Chondrocyte (in vitro differentiated cells): ENCODE measurements at regions not wholly inside any gene's neighbourhood (a gene's known extent, or its start where the extent isn't known, plus 50 kb on each side); places are given as distances from the start of the nearest gene placed in this dataset.
A peak's percentile ranks its signal among the peaks of the same experiment; 100 is the strongest.

Source experiments
- DNase-seq: peaks from one replicate; pipeline ENCODE4 v3.0.0; 2021; ENCODE audit warnings: mixed read lengths, low spot score
- H3K27ac Mint-ChIP-seq: one replicate; pipeline ENCODE4 v1.8.0; 2021; ENCODE audit warnings: mild to moderate bottlenecking, moderate library complexity, mixed read lengths; ENCODE audit not compliant: unreplicated experiment
- H3K27me3 Mint-ChIP-seq: 2 replicates; pipeline ENCODE4 v1.8.0; 2021; ENCODE audit warnings: low read depth, mixed read lengths
- H3K36me3 Mint-ChIP-seq: 2 replicates; pipeline ENCODE4 v1.8.0; 2021; ENCODE audit warnings: low read depth, mixed read lengths
- H3K4me1 Mint-ChIP-seq: 2 replicates; pipeline ENCODE4 v1.8.0; 2021; ENCODE audit warnings: low read depth, mild to moderate bottlenecking, mixed read lengths
- H3K4me3 Mint-ChIP-seq: one replicate; pipeline ENCODE4 v1.8.0; 2021; ENCODE audit warnings: mild to moderate bottlenecking, moderate library complexity, mixed read lengths; ENCODE audit not compliant: unreplicated experiment
- H3K9me3 Mint-ChIP-seq: 2 replicates; pipeline ENCODE4 v1.8.0; 2021; ENCODE audit warnings: low read depth, mixed read lengths
- TF ChIP-seq, protein P1 (sequence below): fragments of 200-600 bp; sonication (generic); IDR thresholded peaks from 2 replicates; pipeline ENCODE4 v1.5.0; 2021; ENCODE audit warnings: antibody characterized with exemption, mild to moderate bottlenecking, moderate library complexity

DNA sequence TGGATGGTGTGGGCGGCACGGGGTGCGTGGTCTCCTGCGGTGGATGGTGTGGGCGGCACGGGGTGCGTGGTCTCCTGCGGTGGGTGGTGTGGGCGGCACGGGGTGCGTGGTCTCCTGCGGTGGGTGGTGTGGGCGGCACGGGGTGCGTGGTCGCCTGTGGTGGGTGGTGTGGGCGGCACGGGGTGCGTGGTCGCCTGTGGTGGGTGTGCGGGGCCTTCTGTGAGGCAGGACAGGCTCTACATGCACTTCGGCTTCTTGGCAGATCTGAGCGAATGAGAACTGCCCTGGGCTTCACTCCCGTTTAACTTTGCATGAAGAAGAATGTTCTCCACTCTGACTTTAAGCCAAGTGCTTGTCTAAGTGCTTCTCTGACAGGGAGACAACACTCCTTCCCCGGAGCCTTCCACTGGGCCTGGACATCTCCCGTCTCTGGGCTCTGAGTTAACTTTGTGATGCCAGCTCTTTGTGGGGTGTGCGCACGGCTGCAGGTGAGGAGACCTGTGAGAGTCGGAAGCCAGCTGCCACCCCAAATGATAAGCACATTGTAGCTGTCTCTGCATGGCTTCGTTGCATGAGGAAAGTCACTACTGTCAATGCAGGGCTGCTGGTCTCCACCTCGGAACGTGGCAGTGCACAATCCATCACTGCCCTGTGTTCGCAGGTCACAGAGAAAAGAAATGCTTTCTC, 244.8 kb downstream of the DLL1 start:
- Mint-ChIP-seq H3K36me3 (no peaks in the 10 kb centered on the region), H3K4me1 (no peaks in the 10 kb centered on the region), H3K27ac (no peak overlapping the region), H3K4me3 (no peak overlapping the region), H3K9me3 (no peaks in the 10 kb centered on the region), H3K27me3 (peaks cover 8% of the 10 kb centered on the region)
- TF ChIP-seq, protein P1, sequence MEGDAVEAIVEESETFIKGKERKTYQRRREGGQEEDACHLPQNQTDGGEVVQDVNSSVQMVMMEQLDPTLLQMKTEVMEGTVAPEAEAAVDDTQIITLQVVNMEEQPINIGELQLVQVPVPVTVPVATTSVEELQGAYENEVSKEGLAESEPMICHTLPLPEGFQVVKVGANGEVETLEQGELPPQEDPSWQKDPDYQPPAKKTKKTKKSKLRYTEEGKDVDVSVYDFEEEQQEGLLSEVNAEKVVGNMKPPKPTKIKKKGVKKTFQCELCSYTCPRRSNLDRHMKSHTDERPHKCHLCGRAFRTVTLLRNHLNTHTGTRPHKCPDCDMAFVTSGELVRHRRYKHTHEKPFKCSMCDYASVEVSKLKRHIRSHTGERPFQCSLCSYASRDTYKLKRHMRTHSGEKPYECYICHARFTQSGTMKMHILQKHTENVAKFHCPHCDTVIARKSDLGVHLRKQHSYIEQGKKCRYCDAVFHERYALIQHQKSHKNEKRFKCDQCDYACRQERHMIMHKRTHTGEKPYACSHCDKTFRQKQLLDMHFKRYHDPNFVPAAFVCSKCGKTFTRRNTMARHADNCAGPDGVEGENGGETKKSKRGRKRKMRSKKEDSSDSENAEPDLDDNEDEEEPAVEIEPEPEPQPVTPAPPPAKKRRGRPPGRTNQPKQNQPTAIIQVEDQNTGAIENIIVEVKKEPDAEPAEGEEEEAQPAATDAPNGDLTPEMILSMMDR = no peak
- DNase-seq = peak; percentile 85

DNA sequence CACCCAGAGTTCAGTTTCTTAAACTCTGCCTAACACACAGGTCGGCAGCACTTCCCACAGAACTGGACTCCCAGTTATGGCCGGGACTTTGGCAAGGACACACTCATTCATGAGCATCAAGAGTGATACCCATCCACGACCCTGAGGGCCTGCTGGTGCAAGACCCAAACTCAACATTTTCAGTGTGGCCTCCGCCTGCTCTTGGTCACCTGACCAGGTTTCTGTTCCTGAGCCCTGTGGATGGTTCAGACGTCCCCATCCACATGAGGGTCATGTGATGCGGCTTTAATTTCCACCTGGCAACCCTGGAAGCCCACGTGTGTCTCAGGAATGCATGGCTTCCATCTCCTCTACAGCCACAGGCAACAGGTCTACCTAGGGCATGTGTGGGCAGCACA, 245.3 kb downstream of the DLL1 start:
- peak; percentile 41 for DNase-seq
- Mint-ChIP-seq H3K27me3 (peaks cover 13% of the 10 kb centered on the region), H3K4me1 (no peaks in the 10 kb centered on the region), H3K4me3 (no peak overlapping the region), H3K36me3 (no peaks in the 10 kb centered on the region), H3K27ac (no peak overlapping the region), H3K9me3 (no peaks in the 10 kb centered on the region)
- TF ChIP-seq, protein P1 = no peak

- Mint-ChIP-seq H3K4me1 (no peaks in the 10 kb centered on the region), H3K27ac (no peak overlapping the region), H3K9me3 (no peaks in the 10 kb centered on the region), H3K36me3 (no peaks in the 10 kb centered on the region), H3K4me3 (no peak overlapping the region), H3K27me3 (peaks cover 15% of the 10 kb centered on the region)
- TF ChIP-seq, protein P1 = no peak
- DNase-seq = peak; percentile 50
These were observed 245.9 kb downstream of the DLL1 start for GRCh38 chr6:170044836-170045562.

DNA sequence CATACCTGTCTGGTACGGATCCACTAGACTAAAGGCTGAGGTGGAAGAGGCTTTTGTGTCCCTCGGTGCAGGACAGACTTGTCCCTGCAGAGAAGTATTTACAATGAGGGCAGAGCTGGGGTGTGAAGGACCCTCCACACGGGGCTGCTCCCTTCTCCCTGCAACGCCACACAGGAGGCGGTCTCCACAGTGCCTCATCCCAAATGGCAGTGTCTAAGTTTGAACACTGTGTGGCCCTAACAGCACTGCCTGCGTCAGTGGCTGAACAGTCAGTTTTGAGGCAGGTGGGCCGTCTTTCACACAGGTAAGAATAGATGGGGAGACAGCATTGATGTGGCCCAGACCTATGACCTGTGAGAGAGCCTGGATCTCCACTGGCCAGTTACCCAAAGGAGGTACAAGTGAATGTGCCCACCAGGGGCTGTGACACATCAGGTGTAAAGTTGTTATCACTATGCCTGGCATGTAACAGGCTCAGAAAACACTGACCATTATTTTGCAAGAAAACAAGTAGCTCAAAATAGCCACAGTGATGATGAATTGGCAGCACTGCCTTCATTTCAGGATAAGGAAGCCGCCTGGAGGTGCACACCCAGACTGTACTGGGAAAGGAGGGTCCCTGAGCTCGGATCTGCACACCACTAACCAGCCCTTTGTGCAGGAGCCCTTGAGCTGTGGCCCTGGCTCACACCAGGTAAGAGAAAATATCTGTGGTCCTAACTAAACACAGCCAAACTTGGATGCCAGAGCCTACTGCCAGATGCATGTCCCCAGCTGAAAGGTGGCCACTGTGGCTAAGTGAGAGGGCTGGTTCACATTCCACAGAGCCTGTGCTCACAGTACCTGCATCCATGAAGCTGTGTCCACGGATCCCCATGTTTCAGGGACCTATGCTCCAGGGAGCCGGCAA, 246.7 kb downstream of the DLL1 start:
- H3K4me3 Mint-ChIP-seq = no peak overlapping the region

More for the DNA sequence above, 246.7 kb downstream of the DLL1 start:
- no peak overlapping the region for H3K27ac Mint-ChIP-seq
- TF ChIP-seq, protein P1 = no peak
- DNase-seq = peak; percentile 48
- peaks cover 15% of the 10 kb centered on the region for H3K27me3 Mint-ChIP-seq
- H3K4me1 Mint-ChIP-seq = no peaks in the 10 kb centered on the region
- H3K36me3 Mint-ChIP-seq = no peaks in the 10 kb centered on the region
- no peaks in the 10 kb centered on the region for H3K9me3 Mint-ChIP-seq
